ENCODE measurements at regions not wholly inside any gene's neighbourhood (a gene's known extent, or its start where the extent isn't known, plus 50 kb on each side); places are given as distances from the start of the nearest gene placed in this dataset.

GRCh38 chr11:81010631-81011030 is 1569.8 kb upstream of the TENM4 start:
- H3K4me1 ChIP-seq (ENCODE audit: control insufficient read depth, insufficient read depth, low read length): peaks cover 17% of the 10 kb centered on the region
- no peaks in the 10 kb centered on the region for H3K36me3 ChIP-seq (ENCODE audit: control insufficient read depth, insufficient read depth, low read length, severe bottlenecking)
- DNase-seq (ENCODE audit: low read depth): no peak
- H3K9me3 ChIP-seq (ENCODE audit: control insufficient read depth, low read length): peaks cover 5% of the 10 kb centered on the region
- no peak overlapping the region for H3K4me3 ChIP-seq (ENCODE audit: low read length)
- H3K27me3 ChIP-seq (replicated peaks; ENCODE audit: control insufficient read depth, insufficient read depth, low read length): no peaks in the 10 kb centered on the region
- no peak overlapping the region for H3K9ac ChIP-seq (ENCODE audit: low read length)

GRCh38 chr11:81007046-81007445 is 1566.2 kb upstream of the TENM4 start:
- H3K27me3 ChIP-seq (replicated peaks; ENCODE audit: control insufficient read depth, insufficient read depth, low read length): no peaks in the 10 kb centered on the region
- H3K9me3 ChIP-seq (ENCODE audit: control insufficient read depth, low read length): peaks cover 2% of the 10 kb centered on the region
- no peaks in the 10 kb centered on the region for H3K36me3 ChIP-seq (ENCODE audit: control insufficient read depth, insufficient read depth, low read length, severe bottlenecking)
- peak; percentile 13 for DNase-seq (ENCODE audit: low read depth)
- H3K4me1 ChIP-seq (ENCODE audit: control insufficient read depth, insufficient read depth, low read length): peaks cover 29% of the 10 kb centered on the region
- H3K9ac ChIP-seq (ENCODE audit: low read length): no peak overlapping the region
- H3K4me3 ChIP-seq (ENCODE audit: low read length): no peak overlapping the region

GRCh38 chr11:81005595-81005994 is 1564.8 kb upstream of the TENM4 start:
- Histone ChIP-seq H3K27me3 (replicated peaks; ENCODE audit: control insufficient read depth, insufficient read depth, low read length) (no peaks in the 10 kb centered on the region), H3K4me3 (ENCODE audit: low read length) (no peak overlapping the region), H3K4me1 (ENCODE audit: control insufficient read depth, insufficient read depth, low read length) (peaks cover 29% of the 10 kb centered on the region), H3K9me3 (ENCODE audit: control insufficient read depth, low read length) (no peaks in the 10 kb centered on the region), H3K36me3 (ENCODE audit: control insufficient read depth, insufficient read depth, low read length, severe bottlenecking) (no peaks in the 10 kb centered on the region), H3K9ac (ENCODE audit: low read length) (no peak overlapping the region)
- DNase-seq (ENCODE audit: low read depth): no peak

GRCh38 chr11:81004576-81004975 is 1563.7 kb upstream of the TENM4 start:
- Histone ChIP-seq H3K27me3 (replicated peaks; ENCODE audit: control insufficient read depth, insufficient read depth, low read length) (no peaks in the 10 kb centered on the region), H3K4me3 (ENCODE audit: low read length) (peak overlapping the region; percentile 4), H3K4me1 (ENCODE audit: control insufficient read depth, insufficient read depth, low read length) (peaks cover 24% of the 10 kb centered on the region), H3K9me3 (ENCODE audit: control insufficient read depth, low read length) (no peaks in the 10 kb centered on the region), H3K36me3 (ENCODE audit: control insufficient read depth, insufficient read depth, low read length, severe bottlenecking) (no peaks in the 10 kb centered on the region), H3K9ac (ENCODE audit: low read length) (no peak overlapping the region)
- no peak for DNase-seq (ENCODE audit: low read depth)

- DNase-seq (ENCODE audit: low read depth): no peak
- peaks cover 24% of the 10 kb centered on the region for H3K4me1 ChIP-seq (ENCODE audit: control insufficient read depth, insufficient read depth, low read length)
- H3K4me3 ChIP-seq (ENCODE audit: low read length): no peak overlapping the region
- H3K9ac ChIP-seq (ENCODE audit: low read length): no peak overlapping the region
- no peaks in the 10 kb centered on the region for H3K36me3 ChIP-seq (ENCODE audit: control insufficient read depth, insufficient read depth, low read length, severe bottlenecking)
- no peaks in the 10 kb centered on the region for H3K27me3 ChIP-seq (replicated peaks; ENCODE audit: control insufficient read depth, insufficient read depth, low read length)
- H3K9me3 ChIP-seq (ENCODE audit: control insufficient read depth, low read length): no peaks in the 10 kb centered on the region
Measured at GRCh38 chr11:81002374-81002773, 1561.5 kb upstream of the TENM4 start.

GRCh38 chr11:81000735-81001134 is 1559.9 kb upstream of the TENM4 start:
- no peak overlapping the region for H3K4me3 ChIP-seq (ENCODE audit: low read length)
- DNase-seq (ENCODE audit: low read depth): no peak
- no peaks in the 10 kb centered on the region for H3K9me3 ChIP-seq (ENCODE audit: control insufficient read depth, low read length)
- H3K27me3 ChIP-seq (replicated peaks; ENCODE audit: control insufficient read depth, insufficient read depth, low read length): no peaks in the 10 kb centered on the region
- H3K9ac ChIP-seq (ENCODE audit: low read length): no peak overlapping the region
- H3K36me3 ChIP-seq (ENCODE audit: control insufficient read depth, insufficient read depth, low read length, severe bottlenecking): no peaks in the 10 kb centered on the region
- H3K4me1 ChIP-seq (ENCODE audit: control insufficient read depth, insufficient read depth, low read length): peaks cover 13% of the 10 kb centered on the region

GRCh38 chr11:81000334-81000733 is 1559.5 kb upstream of the TENM4 start:
- Histone ChIP-seq H3K4me3 (ENCODE audit: low read length) (no peak overlapping the region), H3K9ac (ENCODE audit: low read length) (no peak overlapping the region), H3K27me3 (replicated peaks; ENCODE audit: control insufficient read depth, insufficient read depth, low read length) (no peaks in the 10 kb centered on the region), H3K36me3 (ENCODE audit: control insufficient read depth, insufficient read depth, low read length, severe bottlenecking) (no peaks in the 10 kb centered on the region), H3K4me1 (ENCODE audit: control insufficient read depth, insufficient read depth, low read length) (peaks cover 9% of the 10 kb centered on the region), H3K9me3 (ENCODE audit: control insufficient read depth, low read length) (no peaks in the 10 kb centered on the region)
- no peak for DNase-seq (ENCODE audit: low read depth)

GRCh38 chr11:80995523-80995922 is 1554.7 kb upstream of the TENM4 start:
- H3K9ac ChIP-seq (ENCODE audit: low read length): no peak overlapping the region
- no peak overlapping the region for H3K4me3 ChIP-seq (ENCODE audit: low read length)
- no peaks in the 10 kb centered on the region for H3K9me3 ChIP-seq (ENCODE audit: control insufficient read depth, low read length)
- no peak for DNase-seq (ENCODE audit: low read depth)
- H3K27me3 ChIP-seq (replicated peaks; ENCODE audit: control insufficient read depth, insufficient read depth, low read length): no peaks in the 10 kb centered on the region
- no peaks in the 10 kb centered on the region for H3K36me3 ChIP-seq (ENCODE audit: control insufficient read depth, insufficient read depth, low read length, severe bottlenecking)
- no peaks in the 10 kb centered on the region for H3K4me1 ChIP-seq (ENCODE audit: control insufficient read depth, insufficient read depth, low read length)

- Histone ChIP-seq H3K4me1 (ENCODE audit: control insufficient read depth, insufficient read depth, low read length) (no peaks in the 10 kb centered on the region), H3K9ac (ENCODE audit: low read length) (no peak overlapping the region), H3K27me3 (replicated peaks; ENCODE audit: control insufficient read depth, insufficient read depth, low read length) (no peaks in the 10 kb centered on the region), H3K36me3 (ENCODE audit: control insufficient read depth, insufficient read depth, low read length, severe bottlenecking) (no peaks in the 10 kb centered on the region), H3K9me3 (ENCODE audit: control insufficient read depth, low read length) (no peaks in the 10 kb centered on the region), H3K4me3 (ENCODE audit: low read length) (no peak overlapping the region)
- DNase-seq (ENCODE audit: low read depth): no peak
Measured at GRCh38 chr11:80993536-80993935, 1552.7 kb upstream of the TENM4 start.

GRCh38 chr11:80990885-80991284 is 1550.1 kb upstream of the TENM4 start:
- DNase-seq (ENCODE audit: low read depth): no peak
- Histone ChIP-seq H3K36me3 (ENCODE audit: control insufficient read depth, insufficient read depth, low read length, severe bottlenecking) (no peaks in the 10 kb centered on the region), H3K4me1 (ENCODE audit: control insufficient read depth, insufficient read depth, low read length) (peaks cover 8% of the 10 kb centered on the region), H3K9ac (ENCODE audit: low read length) (no peak overlapping the region), H3K27me3 (replicated peaks; ENCODE audit: control insufficient read depth, insufficient read depth, low read length) (no peaks in the 10 kb centered on the region), H3K4me3 (ENCODE audit: low read length) (no peak overlapping the region), H3K9me3 (ENCODE audit: control insufficient read depth, low read length) (no peaks in the 10 kb centered on the region)

GRCh38 chr11:80987171-80987570 is 1546.3 kb upstream of the TENM4 start:
- Histone ChIP-seq H3K9me3 (ENCODE audit: control insufficient read depth, low read length) (no peaks in the 10 kb centered on the region), H3K4me1 (ENCODE audit: control insufficient read depth, insufficient read depth, low read length) (peaks cover 8% of the 10 kb centered on the region), H3K27me3 (replicated peaks; ENCODE audit: control insufficient read depth, insufficient read depth, low read length) (no peaks in the 10 kb centered on the region), H3K4me3 (ENCODE audit: low read length) (no peak overlapping the region), H3K36me3 (ENCODE audit: control insufficient read depth, insufficient read depth, low read length, severe bottlenecking) (no peaks in the 10 kb centered on the region), H3K9ac (ENCODE audit: low read length) (no peak overlapping the region)
- no peak for DNase-seq (ENCODE audit: low read depth)

- DNase-seq (ENCODE audit: low read depth): no peak
- Histone ChIP-seq H3K9ac (ENCODE audit: low read length) (no peak overlapping the region), H3K4me1 (ENCODE audit: control insufficient read depth, insufficient read depth, low read length) (peaks cover 8% of the 10 kb centered on the region), H3K4me3 (ENCODE audit: low read length) (no peak overlapping the region), H3K9me3 (ENCODE audit: control insufficient read depth, low read length) (no peaks in the 10 kb centered on the region), H3K27me3 (replicated peaks; ENCODE audit: control insufficient read depth, insufficient read depth, low read length) (no peaks in the 10 kb centered on the region), H3K36me3 (ENCODE audit: control insufficient read depth, insufficient read depth, low read length, severe bottlenecking) (no peaks in the 10 kb centered on the region)
Measured at GRCh38 chr11:80986421-80987074, 1545.7 kb upstream of the TENM4 start.

All from adipocyte (in vitro differentiated cells).